SK-N-SH (cell line): ENCODE measurements at regions not wholly inside any gene's neighbourhood (a gene's known extent, or its start where the extent isn't known, plus 50 kb on each side); places are given as distances from the start of the nearest gene placed in this dataset.

Source experiments
- CTCF ChIA-PET: fragments of 300-600, 350-600 bp; formaldehyde crosslinking; extraction: SDS; loops from one replicate; lab custom pipeline; 2021; lab: Yijun Ruan, JAX
- POLR2A ChIA-PET: fragments of 350-600 bp; sonication (Branson Sonifier 250); formaldehyde crosslinking; extraction: SDS; loops from one replicate; lab custom pipeline; 2020; ENCODE audit warnings: antibody characterized with exemption, inconsistent platforms; lab: Yijun Ruan, JAX
- DNase-seq: peaks from one replicate; pipeline ENCODE4 v3.0.0; 2012
- H2AFZ ChIP-seq: fragments of 200-600 bp; sonication (generic); 2 replicates; pipeline ENCODE4 v1.8.1; 2016; ENCODE audit warnings: antibody characterized with exemption, mild to moderate bottlenecking, low read depth
- H3F3A ChIP-seq: fragments of 200-600 bp; sonication (generic); replicated peaks from 2 replicates; pipeline ENCODE3; 2016; ENCODE audit warnings: antibody characterized with exemption, mild to moderate bottlenecking; ENCODE audit not compliant: insufficient read depth
- H3K27ac ChIP-seq, 2 experiments: fragments of 200-500 bp in 1 of 2; fragments of 200-600 bp in 1 of 2; sonication (Bioruptor generic) in 1 of 2; sonication (generic), shearing (Covaris generic) in 1 of 2; 2 replicates each; pipeline versions ENCODE4 v1.5.1 to v1.6.1; 2014 to 2016; ENCODE audit warnings: low read depth in 2 of 2, inconsistent platforms in 1 of 2, low read length in 1 of 2, mild to moderate bottlenecking in 1 of 2, mixed read lengths in 1 of 2
- H3K27me3 ChIP-seq: fragments of 200-600 bp; sonication (generic), shearing (Covaris generic); 2 replicates; pipeline ENCODE4 v1.6.1; 2016; ENCODE audit warnings: mixed run types; ENCODE audit not compliant: insufficient read depth
- H3K36me3 ChIP-seq, 2 experiments: fragments of 200-500 bp in 1 of 2; fragments of 200-600 bp in 1 of 2; sonication (Bioruptor generic) in 1 of 2; sonication (generic) in 1 of 2; replicated peaks in 1 of 2; 2 replicates each; pipeline versions ENCODE3 to v1.5.1; 2014 to 2016; ENCODE audit warnings: low read length in 1 of 2, mild to moderate bottlenecking in 1 of 2; ENCODE audit not compliant: insufficient read depth in 2 of 2, control insufficient read depth in 1 of 2
- H3K4me1 ChIP-seq, 2 experiments: fragments of 200-500 bp in 1 of 2; fragments of 200-600 bp in 1 of 2; sonication (Bioruptor generic) in 1 of 2; sonication (generic), shearing (Covaris generic) in 1 of 2; 2 replicates each; pipeline versions ENCODE4 v1.5.1 to v1.6.1; 2014 to 2016; ENCODE audit warnings: low read depth in 1 of 2, low read length in 1 of 2, mixed run types in 1 of 2; ENCODE audit not compliant: insufficient read depth in 2 of 2, control insufficient read depth in 1 of 2
- H3K4me2 ChIP-seq: fragments of 200-600 bp; sonication (generic), shearing (Covaris generic); 2 replicates; pipeline ENCODE4 v1.6.1; 2017; ENCODE audit warnings: mixed run types
- H3K4me3 ChIP-seq, 2 experiments: fragments of 200-500 bp in 1 of 2; fragments of 200-600 bp in 1 of 2; sonication (Bioruptor generic) in 1 of 2; sonication (generic), shearing (Covaris generic) in 1 of 2; 2 replicates each; pipeline versions ENCODE4 v1.5.1 to v1.8.1; 2014 to 2016; ENCODE audit warnings: low read depth in 2 of 2, inconsistent platforms in 1 of 2, low read length in 1 of 2, mild to moderate bottlenecking in 1 of 2, mixed read lengths in 1 of 2, moderate library complexity in 1 of 2
- H3K79me2 ChIP-seq: fragments of 200-600 bp; sonication (generic); 2 replicates; pipeline ENCODE4 v1.8.1; 2017; ENCODE audit warnings: mild to moderate bottlenecking; ENCODE audit not compliant: insufficient read depth
- H3K9ac ChIP-seq: fragments of 200-600 bp; sonication (generic); 2 replicates; pipeline ENCODE4 v1.6.1; 2017; ENCODE audit warnings: mixed run types
- H3K9me2 ChIP-seq: fragments of 200-600 bp; sonication (generic); 2 replicates; pipeline ENCODE4 v1.6.1; 2017; ENCODE audit warnings: mixed run types
- H3K9me3 ChIP-seq: fragments of 200-600 bp; sonication (generic); 2 replicates; pipeline ENCODE4 v1.6.1; 2017; ENCODE audit warnings: mixed run types, mild to moderate bottlenecking, moderate library complexity
- H4K20me1 ChIP-seq: fragments of 200-600 bp; sonication (generic); 2 replicates; pipeline ENCODE4 v1.6.1; 2017; ENCODE audit warnings: mild to moderate bottlenecking, mixed run types; ENCODE audit not compliant: insufficient read depth
- ELF1 ChIP-seq: IDR thresholded peaks from 2 replicates; pipeline ENCODE4 v1.4.0; 2012
- EP300 ChIP-seq, 2 experiments: IDR thresholded peaks; 2 replicates each; pipeline versions ENCODE4 v1.4.0 to v1.6.1; 2012; ENCODE audit warnings: borderline replicate concordance in 1 of 2, low read depth in 1 of 2, low read length in 1 of 2
- EZH2phosphoT487 ChIP-seq: fragments of 200-600 bp; sonication (generic); IDR thresholded peaks from 2 replicates; pipeline ENCODE4 v1.6.1; 2017; ENCODE audit warnings: low read depth, mixed run types, mild to moderate bottlenecking, antibody characterized with exemption, moderate library complexity, borderline replicate concordance
- FOSL2 ChIP-seq: IDR thresholded peaks from 2 replicates; pipeline ENCODE4 v1.4.0; 2012; ENCODE audit warnings: low read depth, mild to moderate bottlenecking, moderate library complexity, borderline replicate concordance
- GATA2 ChIP-seq: sonication (generic); formaldehyde crosslinking; IDR thresholded peaks from 2 replicates; pipeline ENCODE4 v1.5.0; 2020; ENCODE audit warnings: mild to moderate bottlenecking, missing genetic modification reagents
- MXI1 ChIP-seq: IDR thresholded peaks from 2 replicates; pipeline ENCODE4 v1.6.1; 2012; ENCODE audit warnings: mild to moderate bottlenecking, low read depth, low read length, improper control_type of control experiment
- PBX3 ChIP-seq: IDR thresholded peaks from 2 replicates; pipeline ENCODE4; 2012
- RFX5 ChIP-seq: IDR thresholded peaks from 2 replicates; pipeline ENCODE4 v1.6.1; 2012; ENCODE audit warnings: mild to moderate bottlenecking, improper control_type of control experiment, low read length
- SIN3A ChIP-seq: IDR thresholded peaks from 2 replicates; pipeline ENCODE4 v1.6.1; 2012; ENCODE audit warnings: low read depth, mild to moderate bottlenecking, low read length, moderate library complexity, borderline replicate concordance
- WGBS: methylation state at CpG from one replicate; pipeline ENCODE4 v1.1.6; 2017; ENCODE audit warnings: low lambda C conversion rate; 5-methylcytosine and 5-hydroxymethylcytosine counted together
- TF ChIP-seq, protein P1 (sequence below): IDR thresholded peaks from 2 replicates; pipeline ENCODE4 v1.6.1; 2012; ENCODE audit warnings: mild to moderate bottlenecking, low read depth, low read length, moderate library complexity
- TF ChIP-seq, protein P2 (sequence below): IDR thresholded peaks from 2 replicates; pipeline ENCODE4 v1.4.0; 2012; ENCODE audit warnings: low read depth
- TF ChIP-seq, protein P3 (sequence below): IDR thresholded peaks from 2 replicates; pipeline ENCODE4 v1.4.0; 2012; ENCODE audit warnings: low read depth, borderline replicate concordance

DNA sequence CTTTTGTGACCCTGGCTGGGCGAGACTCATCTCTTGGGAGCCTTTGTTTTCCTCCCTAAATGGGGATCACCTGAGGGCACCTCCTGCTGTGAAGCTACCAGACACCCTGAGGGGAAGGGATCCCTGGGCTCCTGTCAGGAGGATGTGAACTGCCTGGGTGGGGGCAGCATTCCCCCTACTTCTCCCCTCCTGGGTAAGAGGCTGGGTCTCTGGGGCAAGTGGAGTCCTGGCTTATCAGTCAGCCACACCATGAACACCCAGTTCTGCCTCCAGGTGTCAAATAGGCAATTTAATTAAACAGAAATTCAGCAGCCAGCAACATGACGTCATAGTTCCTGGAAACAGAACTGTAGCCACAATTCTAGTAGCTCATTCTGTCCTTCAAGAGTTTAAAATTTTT is 97.7 kb upstream of the RET start (continued):
- TF ChIP-seq, protein P1, sequence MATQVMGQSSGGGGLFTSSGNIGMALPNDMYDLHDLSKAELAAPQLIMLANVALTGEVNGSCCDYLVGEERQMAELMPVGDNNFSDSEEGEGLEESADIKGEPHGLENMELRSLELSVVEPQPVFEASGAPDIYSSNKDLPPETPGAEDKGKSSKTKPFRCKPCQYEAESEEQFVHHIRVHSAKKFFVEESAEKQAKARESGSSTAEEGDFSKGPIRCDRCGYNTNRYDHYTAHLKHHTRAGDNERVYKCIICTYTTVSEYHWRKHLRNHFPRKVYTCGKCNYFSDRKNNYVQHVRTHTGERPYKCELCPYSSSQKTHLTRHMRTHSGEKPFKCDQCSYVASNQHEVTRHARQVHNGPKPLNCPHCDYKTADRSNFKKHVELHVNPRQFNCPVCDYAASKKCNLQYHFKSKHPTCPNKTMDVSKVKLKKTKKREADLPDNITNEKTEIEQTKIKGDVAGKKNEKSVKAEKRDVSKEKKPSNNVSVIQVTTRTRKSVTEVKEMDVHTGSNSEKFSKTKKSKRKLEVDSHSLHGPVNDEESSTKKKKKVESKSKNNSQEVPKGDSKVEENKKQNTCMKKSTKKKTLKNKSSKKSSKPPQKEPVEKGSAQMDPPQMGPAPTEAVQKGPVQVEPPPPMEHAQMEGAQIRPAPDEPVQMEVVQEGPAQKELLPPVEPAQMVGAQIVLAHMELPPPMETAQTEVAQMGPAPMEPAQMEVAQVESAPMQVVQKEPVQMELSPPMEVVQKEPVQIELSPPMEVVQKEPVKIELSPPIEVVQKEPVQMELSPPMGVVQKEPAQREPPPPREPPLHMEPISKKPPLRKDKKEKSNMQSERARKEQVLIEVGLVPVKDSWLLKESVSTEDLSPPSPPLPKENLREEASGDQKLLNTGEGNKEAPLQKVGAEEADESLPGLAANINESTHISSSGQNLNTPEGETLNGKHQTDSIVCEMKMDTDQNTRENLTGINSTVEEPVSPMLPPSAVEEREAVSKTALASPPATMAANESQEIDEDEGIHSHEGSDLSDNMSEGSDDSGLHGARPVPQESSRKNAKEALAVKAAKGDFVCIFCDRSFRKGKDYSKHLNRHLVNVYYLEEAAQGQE, result no peak
- TF ChIP-seq, protein P2, sequence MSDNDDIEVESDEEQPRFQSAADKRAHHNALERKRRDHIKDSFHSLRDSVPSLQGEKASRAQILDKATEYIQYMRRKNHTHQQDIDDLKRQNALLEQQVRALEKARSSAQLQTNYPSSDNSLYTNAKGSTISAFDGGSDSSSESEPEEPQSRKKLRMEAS, result no peak
- TF ChIP-seq EZH2phosphoT487 (no peak), RFX5 (no peak), SIN3A (no peak), ELF1 (no peak)
- TF ChIP-seq, protein P3, sequence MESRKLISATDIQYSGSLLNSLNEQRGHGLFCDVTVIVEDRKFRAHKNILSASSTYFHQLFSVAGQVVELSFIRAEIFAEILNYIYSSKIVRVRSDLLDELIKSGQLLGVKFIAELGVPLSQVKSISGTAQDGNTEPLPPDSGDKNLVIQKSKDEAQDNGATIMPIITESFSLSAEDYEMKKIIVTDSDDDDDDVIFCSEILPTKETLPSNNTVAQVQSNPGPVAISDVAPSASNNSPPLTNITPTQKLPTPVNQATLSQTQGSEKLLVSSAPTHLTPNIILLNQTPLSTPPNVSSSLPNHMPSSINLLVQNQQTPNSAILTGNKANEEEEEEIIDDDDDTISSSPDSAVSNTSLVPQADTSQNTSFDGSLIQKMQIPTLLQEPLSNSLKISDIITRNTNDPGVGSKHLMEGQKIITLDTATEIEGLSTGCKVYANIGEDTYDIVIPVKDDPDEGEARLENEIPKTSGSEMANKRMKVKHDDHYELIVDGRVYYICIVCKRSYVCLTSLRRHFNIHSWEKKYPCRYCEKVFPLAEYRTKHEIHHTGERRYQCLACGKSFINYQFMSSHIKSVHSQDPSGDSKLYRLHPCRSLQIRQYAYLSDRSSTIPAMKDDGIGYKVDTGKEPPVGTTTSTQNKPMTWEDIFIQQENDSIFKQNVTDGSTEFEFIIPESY, result no peak

GRCh38 chr10:42979721-42980467 is 97.0 kb upstream of the RET start:
- H3K27me3 ChIP-seq, result no peaks in the 10 kb centered on the region
- no peak overlapping the region for H2AFZ ChIP-seq
- no peak overlapping the region for H3K4me3 ChIP-seq
- no peaks in the 10 kb centered on the region for H3F3A ChIP-seq
- H3K79me2 ChIP-seq, result no peaks in the 10 kb centered on the region
- peak overlapping the region in 1 of 2 experiments; percentile 93; a peak in 2 of 4 replicates for H3K27ac ChIP-seq
- 31% methylated on average over 5 of the region's 12 CpGs for WGBS
- H3K9me3 ChIP-seq, result no peaks in the 10 kb centered on the region
- ChIA-PET POLR2A (interaction anchor here (0.8 to 3.8 kb wide), 6 partner anchors 10 to 115 kb away, joined by 3 to 48 read pairs (median 3); no protein-coding TSS in a partner anchor), CTCF (interaction anchor here (0.7 to 10.4 kb wide), 16 partner anchors 9 to 115 kb away, joined by 3 to 130 read pairs (median 3); partner anchors contain the start of gene RET)
- H3K36me3 ChIP-seq, result no peaks in the 10 kb centered on the region
- TF ChIP-seq EP300 (IDR thresholded peaks at IDR 0.05; ENCODE audit: borderline replicate concordance in 1 of 2, low read depth in 1 of 2, low read length in 1 of 2), result 0 out of 4 replicates have a peak, but pooled peaks of 1 of the 2 experiments have one; percentile 11
- no peak for TF ChIP-seq FOSL2
- TF ChIP-seq MXI1, result 0 out of 2 replicates have a peak, but pooled peaks have one; percentile 13
- TF ChIP-seq GATA2 (CRISPR knock-in tag), result peak; percentile 5; the same call in 1 of the 2 replicates
- no peak for TF ChIP-seq EZH2phosphoT487
- no peak for TF ChIP-seq PBX3
- H3K9ac ChIP-seq, result no peak overlapping the region
- H4K20me1 ChIP-seq, result no peaks in the 10 kb centered on the region
- H3K9me2 ChIP-seq, result no peaks in the 10 kb centered on the region
- H3K4me2 ChIP-seq, result no peak overlapping the region
- H3K4me1 ChIP-seq, result peaks cover 0 to 82% of the 10 kb centered on the region in 2 experiments; a peak in 2 of 4 replicates
- DNase-seq, result peak; percentile 64
